Type B pancreatic cell (in vitro differentiated cells): ENCODE measurements at regions not wholly inside any gene's neighbourhood (a gene's known extent, or its start where the extent isn't known, plus 50 kb on each side); places are given as distances from the start of the nearest gene placed in this dataset.

Source experiments
- DNase-seq: peaks from one replicate; pipeline ENCODE4 v3.0.0; 2021; ENCODE audit warnings: mixed read lengths; ENCODE audit not compliant: unreplicated experiment; ENCODE audit errors: extremely low spot score
- H3K27ac Mint-ChIP-seq: 2 replicates; pipeline ENCODE4 v1.8.0; 2021; ENCODE audit warnings: mild to moderate bottlenecking, mixed read lengths
- H3K27me3 Mint-ChIP-seq: 2 replicates; pipeline ENCODE4 v1.8.0; 2021; ENCODE audit warnings: mixed read lengths
- H3K36me3 Mint-ChIP-seq: 2 replicates; pipeline ENCODE4 v1.8.0; 2021; ENCODE audit warnings: mixed read lengths
- H3K4me1 Mint-ChIP-seq: one replicate; pipeline ENCODE4 v1.8.0; 2021; ENCODE audit warnings: mixed read lengths; ENCODE audit not compliant: unreplicated experiment
- H3K4me3 Mint-ChIP-seq: 2 replicates; pipeline ENCODE4 v1.8.0; 2021; ENCODE audit warnings: mild to moderate bottlenecking, mixed read lengths
- H3K9me3 Mint-ChIP-seq: 2 replicates; pipeline ENCODE4 v1.8.0; 2021; ENCODE audit warnings: mixed read lengths
- CTCF ChIP-seq: fragments of 200-600 bp; sonication (generic); conservative IDR thresholded peaks from 2 replicates; pipeline ENCODE4 v1.5.0; 2021; ENCODE audit warnings: antibody characterized with exemption, mild to moderate bottlenecking

- Mint-ChIP-seq H3K36me3 (no peaks in the 10 kb centered on the region), H3K4me1 (peaks cover 19% of the 10 kb centered on the region), H3K27me3 (peaks cover 14% of the 10 kb centered on the region), H3K9me3 (no peaks in the 10 kb centered on the region), H3K27ac (no peak overlapping the region), H3K4me3 (no peak overlapping the region)
- peak; percentile 65 for DNase-seq
- TF ChIP-seq CTCF: no peak
Observed at GRCh38 chr9:93809204-93809940, 145.8 kb downstream of the BARX1 start.

- Mint-ChIP-seq H3K27me3 (peaks cover 10% of the 10 kb centered on the region), H3K36me3 (no peaks in the 10 kb centered on the region), H3K4me3 (no peak overlapping the region), H3K4me1 (peaks cover 9% of the 10 kb centered on the region), H3K9me3 (no peaks in the 10 kb centered on the region), H3K27ac (no peak overlapping the region)
- no peak for TF ChIP-seq CTCF
- DNase-seq: no peak
Observed at GRCh38 chr9:93808115-93809029, 146.8 kb downstream of the BARX1 start.

DNA sequence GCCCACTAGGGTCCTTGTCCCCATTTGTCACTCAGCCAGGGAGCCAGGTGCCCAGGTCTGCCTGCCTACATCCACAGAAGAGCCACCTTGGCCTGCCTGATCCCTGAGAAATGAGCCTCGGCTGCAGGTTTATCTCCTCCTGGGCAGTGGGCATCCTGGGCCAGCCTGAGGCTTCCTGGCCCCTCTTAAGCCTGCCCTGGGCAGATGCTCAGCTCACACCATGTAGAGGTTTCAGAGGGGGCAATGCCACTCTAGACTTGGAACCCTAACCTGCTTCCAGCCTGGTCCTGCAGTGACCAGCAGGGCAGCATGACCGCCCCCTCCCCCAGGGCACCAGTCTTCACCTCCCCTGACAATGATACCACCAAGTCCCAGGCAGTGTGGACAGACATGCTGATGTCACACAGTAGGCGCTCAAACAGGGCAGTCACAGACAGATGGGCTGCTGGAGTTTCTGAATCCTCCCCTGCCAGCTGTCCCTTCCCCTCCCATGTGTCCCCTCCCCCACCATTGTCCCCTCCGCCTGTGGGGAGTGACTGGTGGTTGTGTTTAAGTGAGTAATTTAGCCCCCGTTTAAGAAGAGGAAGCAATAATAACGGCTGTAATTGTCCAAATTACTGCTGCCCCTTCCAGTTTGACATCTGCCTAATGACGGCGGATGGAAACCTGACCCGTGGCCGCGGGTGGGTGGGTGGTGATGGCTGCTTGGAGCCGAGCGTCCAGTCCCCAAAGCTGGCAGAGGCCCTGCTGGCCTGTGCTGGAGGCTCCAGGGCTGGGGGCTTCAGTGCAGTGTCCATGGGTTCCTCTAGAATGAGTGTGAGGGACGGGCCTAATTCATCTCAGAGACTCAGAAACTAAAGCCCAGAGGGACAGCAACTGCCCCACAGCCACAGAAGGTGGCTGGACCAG is 147.7 kb downstream of the BARX1 start:
- Mint-ChIP-seq H3K27me3 (peaks cover 13% of the 10 kb centered on the region), H3K36me3 (no peaks in the 10 kb centered on the region), H3K4me3 (no peak overlapping the region), H3K27ac (no peak overlapping the region), H3K9me3 (no peaks in the 10 kb centered on the region), H3K4me1 (peaks cover 5% of the 10 kb centered on the region)
- peak; percentile 61 for DNase-seq
- TF ChIP-seq CTCF: no peak

- TF ChIP-seq CTCF: no peak
- Mint-ChIP-seq H3K27ac (no peak overlapping the region), H3K4me3 (no peak overlapping the region), H3K4me1 (no peaks in the 10 kb centered on the region), H3K27me3 (peaks cover 20% of the 10 kb centered on the region), H3K36me3 (no peaks in the 10 kb centered on the region), H3K9me3 (peaks cover 3% of the 10 kb centered on the region)
- DNase-seq: no peak
Observed at GRCh38 chr9:93801581-93802284, 153.4 kb downstream of the BARX1 start.

- Mint-ChIP-seq H3K4me1 (no peaks in the 10 kb centered on the region), H3K4me3 (no peak overlapping the region), H3K36me3 (no peaks in the 10 kb centered on the region), H3K27me3 (peaks cover 22% of the 10 kb centered on the region), H3K9me3 (peaks cover 3% of the 10 kb centered on the region), H3K27ac (no peak overlapping the region)
- no peak for TF ChIP-seq CTCF
- DNase-seq: no peak
Observed at GRCh38 chr9:93801120-93801519, 154.0 kb downstream of the BARX1 start.
